Fibroblast of skin of abdomen (primary cell): ENCODE measurements at regions not wholly inside any gene's neighbourhood (a gene's known extent, or its start where the extent isn't known, plus 50 kb on each side); places are given as distances from the start of the nearest gene placed in this dataset.
"Not testable (repeated sequence)": the region's sequence is repeated elsewhere in the genome, so short reads cannot be mapped to it uniquely, and the experiment has no call there.

Experiments used
- DNase-seq: peaks from one replicate; pipeline ENCODE4 v3.0.0-alpha.2; 2013

DNA sequence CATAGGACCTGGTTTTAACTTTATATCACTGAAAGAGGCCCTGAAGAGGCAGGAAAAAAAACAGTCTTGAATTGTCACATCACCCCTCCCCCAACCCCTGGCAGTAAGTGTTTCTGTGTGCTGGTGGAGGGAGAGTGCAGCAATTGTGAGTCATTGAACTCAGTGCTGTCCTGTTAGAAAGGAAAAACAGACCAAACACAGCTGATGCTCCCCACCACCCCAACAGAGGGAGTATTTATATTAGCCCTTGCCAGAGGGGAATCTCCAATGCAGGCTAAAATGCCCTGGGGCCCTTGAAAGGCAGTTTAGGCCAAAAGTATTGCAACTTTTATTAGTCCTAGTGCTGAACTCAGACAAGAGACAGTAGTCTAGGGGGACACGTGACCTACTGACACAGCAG is 197.8 kb upstream of the AGTR2 start:
- no peak for DNase-seq

DNA sequence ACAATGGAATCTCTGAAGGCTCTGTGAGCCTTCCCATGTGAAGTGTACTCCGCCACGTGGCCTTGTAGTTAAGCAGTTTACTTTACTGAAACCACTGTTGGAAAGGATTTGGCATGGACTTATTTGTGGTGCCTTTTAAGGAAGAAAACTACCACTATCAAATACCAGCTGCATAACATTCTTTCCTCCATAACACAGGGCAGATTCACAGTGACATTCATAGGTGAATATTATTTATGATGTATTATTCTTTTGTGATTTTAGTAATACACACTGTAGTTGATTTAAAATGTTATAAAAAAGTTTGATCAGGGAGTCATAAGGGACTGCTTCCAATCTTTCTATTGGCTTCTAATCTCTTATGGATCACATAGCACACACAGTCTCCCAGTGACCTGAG is 192.5 kb upstream of the AGTR2 start:
- no peak for DNase-seq

DNA sequence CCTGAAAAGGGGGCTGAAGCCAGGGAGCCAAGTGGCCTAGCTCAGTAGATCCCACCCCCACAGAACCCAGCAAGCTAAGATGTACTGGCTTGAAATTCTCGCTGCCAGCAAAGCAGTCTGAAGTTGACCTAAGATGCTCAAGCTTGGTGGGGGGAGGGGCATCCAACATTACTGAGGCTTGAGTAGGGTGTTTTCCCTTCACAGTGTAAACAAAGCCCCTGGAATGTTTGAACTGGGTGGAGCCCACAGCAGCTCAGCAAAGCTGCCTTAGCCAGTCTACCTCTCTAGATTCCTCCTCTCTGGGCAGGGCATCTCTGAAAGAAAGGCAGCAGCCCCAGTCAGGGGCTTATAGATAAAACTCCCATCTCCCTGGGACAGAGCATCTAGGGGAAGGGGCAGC is 187.4 kb upstream of the AGTR2 start:
- DNase-seq, result not testable (repeated sequence)

DNA sequence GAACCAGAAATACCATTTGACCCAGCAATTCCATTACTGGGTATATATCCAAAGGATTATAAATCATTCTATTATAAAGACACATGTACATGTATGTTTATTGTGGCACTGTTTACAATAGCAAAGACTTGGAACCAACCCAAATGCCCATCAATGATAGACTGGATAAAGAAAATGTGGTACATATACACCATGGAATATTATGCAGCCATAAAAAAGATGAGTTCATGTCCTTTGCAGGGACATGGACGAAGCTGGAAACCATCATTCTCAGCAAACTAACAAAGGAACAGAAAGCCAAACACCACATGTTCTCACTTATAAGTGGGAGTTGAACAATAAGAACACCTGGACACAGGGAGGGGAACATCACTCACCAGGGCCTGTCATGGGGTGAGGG is 183.1 kb upstream of the AGTR2 start:
- DNase-seq, result not testable (repeated sequence)

DNA sequence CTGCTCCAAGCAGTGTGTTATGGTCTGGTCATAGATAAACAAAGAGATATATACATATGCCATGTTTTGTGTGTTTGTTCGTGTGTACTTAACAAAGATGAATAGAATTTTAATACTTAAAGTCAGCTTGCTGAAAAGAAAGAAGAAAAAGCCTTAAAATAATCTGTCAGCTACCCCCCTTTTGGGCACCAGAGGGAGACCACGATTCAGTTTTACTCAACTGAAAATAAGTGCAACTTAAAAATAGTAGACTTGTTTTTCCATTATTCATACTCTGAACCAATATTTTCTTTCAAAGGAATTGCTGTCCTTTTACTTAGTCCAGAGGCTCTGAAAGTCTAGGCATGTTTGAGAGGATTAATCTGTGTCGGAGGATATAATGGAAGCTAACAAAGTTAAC is 181.7 kb upstream of the AGTR2 start:
- DNase-seq, result no peak

- no peak for DNase-seq
Measured at GRCh38 chrX:115989686-115990085, 180.9 kb upstream of the AGTR2 start.

DNA sequence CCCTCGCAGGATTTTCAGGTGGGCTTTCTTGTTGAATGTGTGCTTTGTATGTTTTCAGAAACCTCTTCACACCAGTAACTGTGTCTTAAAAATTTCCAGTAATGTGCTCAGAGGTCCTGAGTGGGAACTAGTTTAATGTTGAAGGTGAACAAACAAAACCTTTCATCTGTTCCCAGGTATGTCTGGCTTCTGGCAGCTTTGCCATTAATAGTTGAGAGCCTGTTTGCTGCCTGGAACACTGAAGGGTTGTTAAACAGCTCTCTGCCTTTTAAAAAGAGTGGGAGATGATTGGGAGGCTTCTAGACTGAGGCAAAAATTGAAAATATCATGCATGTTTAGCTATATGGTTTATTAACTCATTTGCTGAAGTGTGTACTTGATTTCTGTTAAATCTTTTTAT is 161.2 kb upstream of the AGTR2 start:
- DNase-seq, result no peak

GRCh38 chrX:116009861-116010710 is 160.5 kb upstream of the AGTR2 start:
- no peak for DNase-seq

DNA sequence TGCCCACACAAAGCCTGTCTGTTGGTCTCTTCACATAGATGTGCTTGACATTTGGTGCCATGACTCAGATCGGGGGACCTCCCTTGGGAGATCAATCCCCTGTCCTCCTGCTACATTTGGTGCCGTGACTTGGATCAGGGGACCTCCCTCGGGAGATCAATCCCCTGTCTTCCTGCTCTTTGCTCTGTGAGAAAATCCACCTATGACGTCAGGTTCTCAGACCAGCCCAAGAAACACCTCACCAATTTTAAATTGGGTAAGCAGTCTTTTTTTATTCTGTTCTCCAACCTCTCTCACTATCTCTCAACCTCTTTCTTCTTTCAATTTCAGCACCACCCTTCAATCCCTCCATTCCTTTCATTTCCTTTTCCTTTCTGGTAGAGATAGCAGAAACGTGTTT is 159.6 kb upstream of the AGTR2 start:
- DNase-seq, result no peak

DNA sequence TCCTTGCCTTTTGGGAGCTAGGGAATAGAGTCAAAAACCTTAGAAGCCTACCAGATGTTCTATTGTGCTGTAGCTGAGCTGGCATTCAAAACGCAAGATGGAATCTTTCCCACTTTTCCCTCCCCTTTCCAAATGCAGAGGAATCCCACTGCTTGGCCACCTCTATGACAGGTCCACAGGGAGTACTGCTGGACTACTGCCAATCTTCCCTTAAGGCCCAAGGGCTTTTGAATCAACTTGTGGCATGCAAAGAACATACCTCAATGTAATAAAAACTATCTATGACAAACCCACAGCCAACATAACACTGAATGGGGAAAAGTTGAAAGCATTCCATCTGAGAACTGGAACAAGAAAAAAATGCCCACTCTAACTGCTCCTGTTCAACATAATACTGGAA is 139.2 kb upstream of the AGTR2 start:
- DNase-seq, result no peak
